WTC11 (cell line): ENCODE measurements at regions not wholly inside any gene's neighbourhood (a gene's known extent, or its start where the extent isn't known, plus 50 kb on each side); places are given as distances from the start of the nearest gene placed in this dataset.

ENCODE experiments used
- ATAC-seq: fragments of 200-7000 bp; cut with Tn5 transposase; 2 replicates; pipeline ENCODE4 v1.10.0; 2021; ENCODE audit warnings: mild to moderate bottlenecking, moderate library complexity
- CTCF ChIA-PET: fragments of 300-600 bp; sonication (Branson Sonifier 250); formaldehyde crosslinking; loops from one replicate; lab custom pipeline; 2021; ENCODE audit warnings: antibody characterized with exemption; lab: Charles Lee
- POLR2A ChIA-PET: fragments of 350-600 bp; sonication (Branson Sonifier 250); formaldehyde crosslinking; loops from one replicate; lab custom pipeline; 2021; ENCODE audit warnings: antibody characterized with exemption; lab: Charles Lee
- DNase-seq: peaks from one replicate; pipeline ENCODE4 v3.0.0; 2021; ENCODE audit warnings: low spot score
- H3K27ac Mint-ChIP-seq: 2 replicates; pipeline ENCODE4 v1.8.0; 2021; ENCODE audit warnings: mixed read lengths
- H3K27me3 Mint-ChIP-seq: 2 replicates; pipeline ENCODE4 v1.8.0; 2021; ENCODE audit warnings: low read depth, mild to moderate bottlenecking, moderate library complexity, mixed read lengths
- H3K36me3 Mint-ChIP-seq: 2 replicates; pipeline ENCODE4 v1.8.0; 2021; ENCODE audit warnings: mixed read lengths
- H3K4me1 Mint-ChIP-seq: 2 replicates; pipeline ENCODE4 v1.8.0; 2022; ENCODE audit warnings: mixed read lengths
- H3K4me3 Mint-ChIP-seq: 2 replicates; pipeline ENCODE4 v1.8.0; 2021; ENCODE audit warnings: mild to moderate bottlenecking, moderate library complexity, mixed read lengths
- H3K9me3 Mint-ChIP-seq: 2 replicates; pipeline ENCODE4 v1.8.0; 2021; ENCODE audit warnings: mixed read lengths
- ATF6 ChIP-seq: sonication (generic); formaldehyde crosslinking; IDR thresholded peaks from 2 replicates; pipeline ENCODE4 v1.8.1; 2023; ENCODE audit warnings: mild to moderate bottlenecking, missing genetic modification reagents
- EMX1 ChIP-seq: fragments of 250-450 bp; sonication (Bioruptor Pico); IDR thresholded peaks from 2 replicates; pipeline ENCODE4 v1.8.0; 2021; ENCODE audit warnings: mild to moderate bottlenecking
- ESRRA ChIP-seq: sonication (generic); formaldehyde crosslinking; IDR thresholded peaks from 2 replicates; pipeline ENCODE4 v1.8.1; 2022; ENCODE audit warnings: mild to moderate bottlenecking, missing genetic modification reagents, borderline replicate concordance
- FOXP1 ChIP-seq: sonication (generic); formaldehyde crosslinking; IDR thresholded peaks from 2 replicates; pipeline ENCODE4 v1.8.0; 2022; ENCODE audit warnings: missing genetic modification reagents, mild to moderate bottlenecking, moderate library complexity, borderline replicate concordance
- HMGXB4 ChIP-seq: sonication (generic); formaldehyde crosslinking; IDR thresholded peaks from 2 replicates; pipeline ENCODE4 v1.8.1; 2023; ENCODE audit warnings: mild to moderate bottlenecking, moderate library complexity, missing genetic modification reagents
- MAX ChIP-seq: sonication (generic); formaldehyde crosslinking; IDR thresholded peaks from 2 replicates; pipeline ENCODE4 v1.8.0; 2022; ENCODE audit warnings: mild to moderate bottlenecking, missing genetic modification reagents
- NFATC4 ChIP-seq: fragments of 250-450 bp; sonication (Bioruptor Pico); IDR thresholded peaks from 2 replicates; pipeline ENCODE4 v1.9.0; 2021; ENCODE audit warnings: mild to moderate bottlenecking
- SP1 ChIP-seq: sonication (generic); formaldehyde crosslinking; conservative IDR thresholded peaks from 2 replicates; pipeline ENCODE4 v1.8.1; 2022; ENCODE audit warnings: missing genetic modification reagents
- TCF7 ChIP-seq: sonication (generic); formaldehyde crosslinking; IDR thresholded peaks from 2 replicates; pipeline ENCODE4 v1.8.0; 2022; ENCODE audit warnings: mild to moderate bottlenecking, low read depth, missing genetic modification reagents, moderate library complexity
- ZNF232 ChIP-seq: sonication (generic); formaldehyde crosslinking; IDR thresholded peaks from 2 replicates; pipeline ENCODE4 v1.8.0; 2022; ENCODE audit warnings: mild to moderate bottlenecking, missing genetic modification reagents
- ZNF532 ChIP-seq: fragments of 250-450 bp; sonication (Bioruptor Pico); IDR thresholded peaks from 2 replicates; pipeline ENCODE4 v1.9.0; 2021; ENCODE audit warnings: mild to moderate bottlenecking, borderline replicate concordance
- TF ChIP-seq, protein P1 (sequence below): sonication (generic); formaldehyde crosslinking; IDR thresholded peaks from 2 replicates; pipeline ENCODE4 v1.8.1; 2022; ENCODE audit warnings: mild to moderate bottlenecking, missing genetic modification reagents, moderate library complexity, borderline replicate concordance
- TF ChIP-seq, protein P2 (sequence below): sonication (generic); formaldehyde crosslinking; IDR thresholded peaks from 2 replicates; pipeline ENCODE4 v1.8.1; 2022; ENCODE audit warnings: low read depth, missing genetic modification reagents, borderline replicate concordance
- TF ChIP-seq, protein P3 (sequence below): fragments of 250-450 bp; sonication (Bioruptor Pico); IDR thresholded peaks from 2 replicates; pipeline ENCODE4 v1.9.0; 2021; ENCODE audit warnings: mild to moderate bottlenecking

GRCh38 chr12:91889910-91890309 lies 255.7 kb downstream of the BTG1 start (continued):
- TF ChIP-seq, protein P1, sequence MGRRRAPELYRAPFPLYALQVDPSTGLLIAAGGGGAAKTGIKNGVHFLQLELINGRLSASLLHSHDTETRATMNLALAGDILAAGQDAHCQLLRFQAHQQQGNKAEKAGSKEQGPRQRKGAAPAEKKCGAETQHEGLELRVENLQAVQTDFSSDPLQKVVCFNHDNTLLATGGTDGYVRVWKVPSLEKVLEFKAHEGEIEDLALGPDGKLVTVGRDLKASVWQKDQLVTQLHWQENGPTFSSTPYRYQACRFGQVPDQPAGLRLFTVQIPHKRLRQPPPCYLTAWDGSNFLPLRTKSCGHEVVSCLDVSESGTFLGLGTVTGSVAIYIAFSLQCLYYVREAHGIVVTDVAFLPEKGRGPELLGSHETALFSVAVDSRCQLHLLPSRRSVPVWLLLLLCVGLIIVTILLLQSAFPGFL (CRISPR knock-in tag) = no peak

DNA sequence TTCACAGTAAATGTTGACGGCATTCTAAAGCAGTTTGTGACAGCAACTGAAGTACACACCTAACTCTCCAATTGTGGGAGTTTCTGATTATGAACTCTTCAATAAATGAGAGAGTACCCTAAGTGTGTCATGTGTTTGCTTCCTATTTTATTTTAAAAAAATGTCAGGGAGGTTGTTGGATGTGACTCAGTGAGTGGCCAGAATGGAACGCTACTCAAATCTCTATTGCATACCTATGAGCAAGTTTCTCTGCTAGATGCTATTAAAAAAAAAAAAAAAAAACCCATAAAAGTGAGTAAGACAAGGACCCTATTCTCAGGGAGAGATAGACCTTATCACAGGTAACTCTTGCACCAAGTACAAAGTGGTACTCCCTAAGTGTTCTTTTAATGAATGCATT lies 256.6 kb downstream of the BTG1 start:
- POLR2A ChIA-PET = no interaction called here
- H3K27me3 Mint-ChIP-seq = no peaks in the 10 kb centered on the region
- TF ChIP-seq EMX1 (CRISPR knock-in tag) = no peak
- TF ChIP-seq TCF7 = no peak
- TF ChIP-seq, protein P2, sequence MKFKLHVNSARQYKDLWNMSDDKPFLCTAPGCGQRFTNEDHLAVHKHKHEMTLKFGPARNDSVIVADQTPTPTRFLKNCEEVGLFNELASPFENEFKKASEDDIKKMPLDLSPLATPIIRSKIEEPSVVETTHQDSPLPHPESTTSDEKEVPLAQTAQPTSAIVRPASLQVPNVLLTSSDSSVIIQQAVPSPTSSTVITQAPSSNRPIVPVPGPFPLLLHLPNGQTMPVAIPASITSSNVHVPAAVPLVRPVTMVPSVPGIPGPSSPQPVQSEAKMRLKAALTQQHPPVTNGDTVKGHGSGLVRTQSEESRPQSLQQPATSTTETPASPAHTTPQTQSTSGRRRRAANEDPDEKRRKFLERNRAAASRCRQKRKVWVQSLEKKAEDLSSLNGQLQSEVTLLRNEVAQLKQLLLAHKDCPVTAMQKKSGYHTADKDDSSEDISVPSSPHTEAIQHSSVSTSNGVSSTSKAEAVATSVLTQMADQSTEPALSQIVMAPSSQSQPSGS (CRISPR knock-in tag) = no peak
- TF ChIP-seq, protein P3, sequence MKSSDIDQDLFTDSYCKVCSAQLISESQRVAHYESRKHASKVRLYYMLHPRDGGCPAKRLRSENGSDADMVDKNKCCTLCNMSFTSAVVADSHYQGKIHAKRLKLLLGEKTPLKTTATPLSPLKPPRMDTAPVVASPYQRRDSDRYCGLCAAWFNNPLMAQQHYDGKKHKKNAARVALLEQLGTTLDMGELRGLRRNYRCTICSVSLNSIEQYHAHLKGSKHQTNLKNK (CRISPR knock-in tag) = no peak
- no peak for TF ChIP-seq NFATC4
- no peak for TF ChIP-seq HMGXB4 (CRISPR knock-in tag)
- no peak for TF ChIP-seq ESRRA (CRISPR knock-in tag)
- TF ChIP-seq FOXP1 (CRISPR knock-in tag) = no peak
- no peak for TF ChIP-seq MAX (CRISPR knock-in tag)
- no peak for TF ChIP-seq ZNF232
- TF ChIP-seq, all 79 proteins: peak for 0
- CTCF ChIA-PET = no interaction called here
- DNase-seq = no peak
- no peaks in the 10 kb centered on the region for H3K36me3 Mint-ChIP-seq
- H3K27ac Mint-ChIP-seq = no peak overlapping the region
- H3K4me1 Mint-ChIP-seq = no peaks in the 10 kb centered on the region
- H3K4me3 Mint-ChIP-seq = no peak overlapping the region
- ATAC-seq = no peak
- no peaks in the 10 kb centered on the region for H3K9me3 Mint-ChIP-seq

GRCh38 chr12:91887957-91888356 lies 257.7 kb downstream of the BTG1 start:
- no peak for ATAC-seq
- no peaks in the 10 kb centered on the region for H3K36me3 Mint-ChIP-seq

More at GRCh38 chr12:91887957-91888356, 257.7 kb downstream of the BTG1 start:
- ChIA-PET POLR2A (no interaction called here), CTCF (no interaction called here)
- no peak overlapping the region for H3K27ac Mint-ChIP-seq
- no peaks in the 10 kb centered on the region for H3K27me3 Mint-ChIP-seq
- no peaks in the 10 kb centered on the region for H3K4me1 Mint-ChIP-seq
- DNase-seq = no peak
- H3K9me3 Mint-ChIP-seq = no peaks in the 10 kb centered on the region
- TF ChIP-seq ATF6 (no peak), SP1 (CRISPR knock-in tag) (no peak), ZNF532 (CRISPR knock-in tag) (no peak)
- no peak overlapping the region for H3K4me3 Mint-ChIP-seq
